ENCODE measurements at regions not wholly inside any gene's neighbourhood (a gene's known extent, or its start where the extent isn't known, plus 50 kb on each side); places are given as distances from the start of the nearest gene placed in this dataset.

DNA sequence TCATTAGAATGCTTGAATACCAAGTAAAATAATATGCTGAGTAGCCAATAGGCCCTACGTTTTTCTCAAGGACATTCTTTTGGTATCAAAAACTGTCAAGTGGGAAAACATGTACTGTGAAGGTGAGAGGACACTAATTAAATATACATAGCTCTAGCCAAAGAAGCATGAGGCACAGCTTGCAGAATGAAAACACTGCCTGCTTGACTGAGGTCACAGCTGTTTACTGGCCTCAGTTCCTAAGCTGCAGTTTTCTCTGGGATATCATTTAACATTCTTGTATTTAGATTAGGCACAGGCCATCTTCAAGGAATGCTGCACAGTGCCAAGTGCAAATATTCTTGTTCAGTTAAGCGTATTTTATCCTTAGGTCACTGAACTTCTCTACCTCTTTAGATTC, 78.6 kb downstream of the NAP1L3 start:
- TF ChIP-seq, protein P1, sequence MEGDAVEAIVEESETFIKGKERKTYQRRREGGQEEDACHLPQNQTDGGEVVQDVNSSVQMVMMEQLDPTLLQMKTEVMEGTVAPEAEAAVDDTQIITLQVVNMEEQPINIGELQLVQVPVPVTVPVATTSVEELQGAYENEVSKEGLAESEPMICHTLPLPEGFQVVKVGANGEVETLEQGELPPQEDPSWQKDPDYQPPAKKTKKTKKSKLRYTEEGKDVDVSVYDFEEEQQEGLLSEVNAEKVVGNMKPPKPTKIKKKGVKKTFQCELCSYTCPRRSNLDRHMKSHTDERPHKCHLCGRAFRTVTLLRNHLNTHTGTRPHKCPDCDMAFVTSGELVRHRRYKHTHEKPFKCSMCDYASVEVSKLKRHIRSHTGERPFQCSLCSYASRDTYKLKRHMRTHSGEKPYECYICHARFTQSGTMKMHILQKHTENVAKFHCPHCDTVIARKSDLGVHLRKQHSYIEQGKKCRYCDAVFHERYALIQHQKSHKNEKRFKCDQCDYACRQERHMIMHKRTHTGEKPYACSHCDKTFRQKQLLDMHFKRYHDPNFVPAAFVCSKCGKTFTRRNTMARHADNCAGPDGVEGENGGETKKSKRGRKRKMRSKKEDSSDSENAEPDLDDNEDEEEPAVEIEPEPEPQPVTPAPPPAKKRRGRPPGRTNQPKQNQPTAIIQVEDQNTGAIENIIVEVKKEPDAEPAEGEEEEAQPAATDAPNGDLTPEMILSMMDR (IDR thresholded peaks at IDR 0.05; ENCODE audit: low read depth, low read length): no peak
- no peak for TF ChIP-seq EZH2phosphoT487 (IDR thresholded peaks at IDR 0.05; ENCODE audit: low read depth)
